Kidney (tissue), 13 donors: ENCODE measurements at regions not wholly inside any gene's neighbourhood (a gene's known extent, or its start where the extent isn't known, plus 50 kb on each side); places are given as distances from the start of the nearest gene placed in this dataset.

ENCODE experiments used
- DNase-seq, 5 donors: peaks; one replicate each; pipeline ENCODE4 v3.0.0-alpha.2; 2013 to 2020
- FAIRE-seq: peaks from 2 replicates; lab custom pipeline; 2012; peaks lifted over from hg19 to GRCh38; lab: Jason Lieb, UNC
- H3K27ac ChIP-seq, 2 donors: one replicate each; pipeline ENCODE4 v1.7.0; 2013; ENCODE audit warnings: low read depth in 2 of 2, low read length in 2 of 2, inconsistent platforms in 1 of 2
- H3K27me3 ChIP-seq: one replicate; pipeline ENCODE4 v1.7.1; 2013; ENCODE audit warnings: low read length, inconsistent platforms; ENCODE audit not compliant: control insufficient read depth, insufficient read depth
- H3K36me3 ChIP-seq, 3 donors: one replicate each; pipeline versions ENCODE4 v1.7.0 to v1.7.1; 2013; ENCODE audit warnings: low read length in 3 of 3, control low read depth in 1 of 3, inconsistent platforms in 1 of 3; ENCODE audit not compliant: insufficient read depth in 3 of 3, control insufficient read depth in 2 of 3
- H3K4me1 ChIP-seq, 3 donors: one replicate each; pipeline versions ENCODE4 v1.7.0 to v1.7.1; 2013; ENCODE audit warnings: low read length in 3 of 3, inconsistent platforms in 1 of 3, low read depth in 1 of 3; ENCODE audit not compliant: control insufficient read depth in 2 of 3, insufficient read depth in 2 of 3
- H3K4me3 ChIP-seq, 3 donors: one replicate each; pipeline versions ENCODE4 v1.7.0 to v1.8.1; 2013; ENCODE audit warnings: low read length in 3 of 3, control low read depth in 1 of 3, inconsistent platforms in 1 of 3
- H3K9ac ChIP-seq, 3 donors: one replicate each; pipeline versions ENCODE4 v1.7.0 to v1.7.1; 2013; ENCODE audit warnings: low read length in 3 of 3, control low read depth in 1 of 3, inconsistent platforms in 1 of 3
- H3K9me3 ChIP-seq, 3 donors: one replicate each; pipeline versions ENCODE4 v1.7.0 to v1.7.1; 2013; ENCODE audit warnings: low read length in 3 of 3, control low read depth in 1 of 3, inconsistent platforms in 1 of 3; ENCODE audit not compliant: control insufficient read depth in 2 of 3, insufficient read depth in 1 of 3
- intact Hi-C: fragments of 100-400 bp; cut with DNase I; formaldehyde crosslinking; loops from one replicate; pipeline ENCODE4 v1.11.1; 2022
- TF ChIP-seq, protein P1 (sequence below): IDR thresholded peaks from 3 replicates; pipeline ENCODE4 v1.5.1; 2012; ENCODE audit warnings: mild to moderate bottlenecking, moderate library complexity, borderline replicate concordance; ENCODE audit not compliant: insufficient read depth; ENCODE audit errors: extremely low read depth
- donor health status: control.
- donor health status: control.
- donor health status: control.
- donor health status: control.
- donor health status: control.
- donor health status: DM: yes; HTN: yes; CAD: no.
- donor health status: Normal renal cell carcinoma (clear cell type).

- no peak overlapping the region for H3K9ac ChIP-seq
- no peak overlapping the region for H3K27ac ChIP-seq
- FAIRE-seq (no peak), DNase-seq (no peak)
- intact Hi-C loops: no loop called here
- H3K4me1 ChIP-seq: no peaks in the 10 kb centered on the region
- H3K4me3 ChIP-seq: no peak overlapping the region
- no peaks in the 10 kb centered on the region for H3K36me3 ChIP-seq
- H3K27me3 ChIP-seq: no peaks in the 10 kb centered on the region
- no peaks in the 10 kb centered on the region for H3K9me3 ChIP-seq
- TF ChIP-seq, protein P1, sequence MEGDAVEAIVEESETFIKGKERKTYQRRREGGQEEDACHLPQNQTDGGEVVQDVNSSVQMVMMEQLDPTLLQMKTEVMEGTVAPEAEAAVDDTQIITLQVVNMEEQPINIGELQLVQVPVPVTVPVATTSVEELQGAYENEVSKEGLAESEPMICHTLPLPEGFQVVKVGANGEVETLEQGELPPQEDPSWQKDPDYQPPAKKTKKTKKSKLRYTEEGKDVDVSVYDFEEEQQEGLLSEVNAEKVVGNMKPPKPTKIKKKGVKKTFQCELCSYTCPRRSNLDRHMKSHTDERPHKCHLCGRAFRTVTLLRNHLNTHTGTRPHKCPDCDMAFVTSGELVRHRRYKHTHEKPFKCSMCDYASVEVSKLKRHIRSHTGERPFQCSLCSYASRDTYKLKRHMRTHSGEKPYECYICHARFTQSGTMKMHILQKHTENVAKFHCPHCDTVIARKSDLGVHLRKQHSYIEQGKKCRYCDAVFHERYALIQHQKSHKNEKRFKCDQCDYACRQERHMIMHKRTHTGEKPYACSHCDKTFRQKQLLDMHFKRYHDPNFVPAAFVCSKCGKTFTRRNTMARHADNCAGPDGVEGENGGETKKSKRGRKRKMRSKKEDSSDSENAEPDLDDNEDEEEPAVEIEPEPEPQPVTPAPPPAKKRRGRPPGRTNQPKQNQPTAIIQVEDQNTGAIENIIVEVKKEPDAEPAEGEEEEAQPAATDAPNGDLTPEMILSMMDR: no peak
Measured at GRCh38 chr5:116980581-116980980, 406.0 kb upstream of the SEMA6A start.

- TF ChIP-seq, protein P1: no peak
- no peak overlapping the region for H3K27ac ChIP-seq
- intact Hi-C loops: no loop called here
- no peak overlapping the region for H3K4me3 ChIP-seq
- H3K27me3 ChIP-seq: no peaks in the 10 kb centered on the region
- DNase-seq: no peak
- H3K9me3 ChIP-seq: peaks cover 0 to 2% (median 0%) of the 10 kb centered on the region in 3 donors
- no peaks in the 10 kb centered on the region for H3K36me3 ChIP-seq
- FAIRE-seq: no peak
- no peaks in the 10 kb centered on the region for H3K4me1 ChIP-seq
- no peak overlapping the region for H3K9ac ChIP-seq
Measured at GRCh38 chr5:116976767-116977166, 402.1 kb upstream of the SEMA6A start.

GRCh38 chr5:116971131-116971530, 396.5 kb upstream of the SEMA6A start:
- TF ChIP-seq, protein P1: no peak
- Histone ChIP-seq H3K4me3 (no peak overlapping the region), H3K9ac (no peak overlapping the region), H3K9me3 (peaks cover 0 to 2% (median 0%) of the 10 kb centered on the region in 3 donors), H3K36me3 (no peaks in the 10 kb centered on the region), H3K4me1 (no peaks in the 10 kb centered on the region), H3K27me3 (no peaks in the 10 kb centered on the region), H3K27ac (no peak overlapping the region)
- FAIRE-seq (no peak), DNase-seq (no peak)
- intact Hi-C loops: no loop called here

GRCh38 chr5:116970318-116970717, 395.7 kb upstream of the SEMA6A start:
- no peaks in the 10 kb centered on the region for H3K27me3 ChIP-seq
- no peak overlapping the region for H3K9ac ChIP-seq
- H3K4me3 ChIP-seq: no peak overlapping the region
- TF ChIP-seq, protein P1: no peak
- DNase-seq: no peak
- FAIRE-seq: no peak
- no peak overlapping the region for H3K27ac ChIP-seq
- no peaks in the 10 kb centered on the region for H3K4me1 ChIP-seq
- intact Hi-C loops: no loop called here
- peaks cover 0 to 2% (median 0%) of the 10 kb centered on the region in 3 donors for H3K9me3 ChIP-seq
- no peaks in the 10 kb centered on the region for H3K36me3 ChIP-seq
